Omental fat pad (tissue), 3 donors: ENCODE measurements at regions not wholly inside any gene's neighbourhood (a gene's known extent, or its start where the extent isn't known, plus 50 kb on each side); places are given as distances from the start of the nearest gene placed in this dataset.

ENCODE experiments used
- ATAC-seq: fragments of 150-250 bp; one replicate; pipeline ENCODE4 v1.9.1; 2016; ENCODE audit warnings: mild to moderate bottlenecking, moderate library complexity; ENCODE audit not compliant: low FRiP score
- DNase-seq: peaks from one replicate; pipeline ENCODE4 v3.0.0-alpha.2; 2019; ENCODE audit warnings: low spot score
- CTCF ChIP-seq, 3 donors: fragments of 450-650 bp; IDR thresholded peaks; one replicate each; pipeline ENCODE4 v1.5.1; 2016 to 2017; ENCODE audit warnings: antibody characterized with exemption in 3 of 3, mild to moderate bottlenecking in 3 of 3, moderate library complexity in 2 of 3

GRCh38 chr16:82421851-82422250 lies 204.9 kb upstream of the CDH13 start:
- DNase-seq = no peak
- no peak for TF ChIP-seq CTCF (IDR thresholded peaks at IDR 0.05)
- ATAC-seq = no peak

GRCh38 chr16:82419332-82419731 lies 207.4 kb upstream of the CDH13 start:
- no peak for ATAC-seq
- TF ChIP-seq CTCF (IDR thresholded peaks at IDR 0.05) = no peak
- DNase-seq = no peak

- no peak for TF ChIP-seq CTCF (IDR thresholded peaks at IDR 0.05)
- ATAC-seq (no peak), DNase-seq (no peak)
These were observed 212.3 kb upstream of the CDH13 start for GRCh38 chr16:82414476-82414875.

GRCh38 chr16:82412770-82413169 lies 214.0 kb upstream of the CDH13 start:
- no peak for DNase-seq
- TF ChIP-seq CTCF (IDR thresholded peaks at IDR 0.05) = no peak
- ATAC-seq = no peak

GRCh38 chr16:82405736-82406135 lies 221.0 kb upstream of the CDH13 start:
- DNase-seq (no peak), ATAC-seq (no peak)
- TF ChIP-seq CTCF (IDR thresholded peaks at IDR 0.05) = no peak

- no peak for ATAC-seq
- TF ChIP-seq CTCF (IDR thresholded peaks at IDR 0.05) = no peak
- DNase-seq = no peak
These were observed 222.0 kb upstream of the CDH13 start for GRCh38 chr16:82404586-82405315.

- DNase-seq = no peak
- TF ChIP-seq CTCF (IDR thresholded peaks at IDR 0.05) = no peak
- no peak for ATAC-seq
These were observed 224.0 kb upstream of the CDH13 start for GRCh38 chr16:82402665-82403218.
